Right atrium auricular region (tissue), 2 donors: ENCODE measurements at regions not wholly inside any gene's neighbourhood (a gene's known extent, or its start where the extent isn't known, plus 50 kb on each side); places are given as distances from the start of the nearest gene placed in this dataset.
A peak's percentile ranks its signal among the peaks of the same experiment; 100 is the strongest.

ENCODE experiments used
- DNase-seq: peaks from one replicate; pipeline ENCODE4 v3.0.0-alpha.2; 2019; ENCODE audit warnings: low spot score
- H3K27ac ChIP-seq, 2 donors: fragments of 200-600 bp; sonication (generic); 1 replicate in 1 of 2; 2 replicates in 1 of 2; pipeline ENCODE4 v1.5.1; 2016 to 2019
- H3K27me3 ChIP-seq, 2 donors: fragments of 200-600 bp; sonication (generic); one replicate each; pipeline versions ENCODE4 v1.5.1 to v1.6.0; 2017 to 2019
- H3K36me3 ChIP-seq: fragments of 200-600 bp; sonication (generic); one replicate; pipeline ENCODE4 v1.5.1; 2016
- H3K4me1 ChIP-seq, 2 donors: fragments of 200-600 bp; sonication (generic); one replicate each; pipeline versions ENCODE4 v1.5.1 to v1.6.0; 2017 to 2019
- H3K4me3 ChIP-seq, 2 donors: fragments of 200-600 bp; sonication (generic); 1 replicate in 1 of 2; 2 replicates in 1 of 2; pipeline ENCODE4 v1.5.1; 2017 to 2019; ENCODE audit warnings: mild to moderate bottlenecking in 1 of 2, moderate library complexity in 1 of 2
- H3K9me3 ChIP-seq, 2 donors: fragments of 200-600 bp; sonication (generic); one replicate each; pipeline ENCODE4 v1.5.1; 2019
- CTCF ChIP-seq, 2 donors: fragments of 200-600 bp; sonication (generic); IDR thresholded peaks; one replicate each; pipeline ENCODE4 v1.5.1; 2019; ENCODE audit warnings: antibody characterized with exemption in 2 of 2

- H3K27me3 ChIP-seq: no peaks in the 10 kb centered on the region
- no peak overlapping the region for H3K4me3 ChIP-seq
- H3K27ac ChIP-seq: no peak overlapping the region
- H3K9me3 ChIP-seq: peaks cover 0 to 3% of the 10 kb centered on the region in 2 donors
- H3K36me3 ChIP-seq: no peaks in the 10 kb centered on the region
- peak in 1 of 2 donors; percentile 9 for TF ChIP-seq CTCF (IDR thresholded peaks at IDR 0.05)
- H3K4me1 ChIP-seq: no peaks in the 10 kb centered on the region
- no peak for DNase-seq
Observed at GRCh38 chr4:14386196-14386595, 616.1 kb upstream of the CPEB2 start.

GRCh38 chr4:14387647-14388046 lies 614.6 kb upstream of the CPEB2 start:
- H3K4me1 ChIP-seq: no peaks in the 10 kb centered on the region
- no peak overlapping the region for H3K27ac ChIP-seq
- H3K9me3 ChIP-seq: peaks cover 0 to 3% of the 10 kb centered on the region in 2 donors
- no peaks in the 10 kb centered on the region for H3K27me3 ChIP-seq
- DNase-seq: no peak
- no peak overlapping the region for H3K4me3 ChIP-seq
- TF ChIP-seq CTCF (IDR thresholded peaks at IDR 0.05): no peak
- no peaks in the 10 kb centered on the region for H3K36me3 ChIP-seq

- Histone ChIP-seq H3K9me3 (no peaks in the 10 kb centered on the region), H3K4me1 (no peaks in the 10 kb centered on the region), H3K27ac (no peak overlapping the region), H3K36me3 (no peaks in the 10 kb centered on the region), H3K4me3 (no peak overlapping the region), H3K27me3 (no peaks in the 10 kb centered on the region)
- DNase-seq: no peak
- TF ChIP-seq CTCF (IDR thresholded peaks at IDR 0.05): no peak
Observed at GRCh38 chr4:14392378-14392777, 609.9 kb upstream of the CPEB2 start.

GRCh38 chr4:14396183-14396582 lies 606.1 kb upstream of the CPEB2 start:
- DNase-seq: no peak
- Histone ChIP-seq H3K27me3 (no peaks in the 10 kb centered on the region), H3K4me1 (no peaks in the 10 kb centered on the region), H3K36me3 (no peaks in the 10 kb centered on the region), H3K27ac (no peak overlapping the region), H3K4me3 (no peak overlapping the region), H3K9me3 (no peaks in the 10 kb centered on the region)
- no peak for TF ChIP-seq CTCF (IDR thresholded peaks at IDR 0.05)

- Histone ChIP-seq H3K4me3 (no peak overlapping the region), H3K4me1 (no peaks in the 10 kb centered on the region), H3K27me3 (no peaks in the 10 kb centered on the region), H3K27ac (no peak overlapping the region), H3K9me3 (no peaks in the 10 kb centered on the region), H3K36me3 (no peaks in the 10 kb centered on the region)
- DNase-seq: no peak
- no peak for TF ChIP-seq CTCF (IDR thresholded peaks at IDR 0.05)
Observed at GRCh38 chr4:14399848-14400247, 602.4 kb upstream of the CPEB2 start.

GRCh38 chr4:14400307-14400706 lies 602.0 kb upstream of the CPEB2 start:
- DNase-seq: no peak
- no peaks in the 10 kb centered on the region for H3K9me3 ChIP-seq
- no peaks in the 10 kb centered on the region for H3K36me3 ChIP-seq
- H3K27me3 ChIP-seq: no peaks in the 10 kb centered on the region
- no peak overlapping the region for H3K4me3 ChIP-seq
- TF ChIP-seq CTCF (IDR thresholded peaks at IDR 0.05): no peak
- H3K27ac ChIP-seq: no peak overlapping the region
- no peaks in the 10 kb centered on the region for H3K4me1 ChIP-seq
